Caco-2 (cell line): ENCODE measurements at regions not wholly inside any gene's neighbourhood (a gene's known extent, or its start where the extent isn't known, plus 50 kb on each side); places are given as distances from the start of the nearest gene placed in this dataset.

Source experiments
- BruUV-seq: library from RNA; stranded (reverse); fragments of 400-500 nt; replicated peaks from 2 replicates; lab custom pipeline; 2021; lab: Mats Ljungman, UMichigan
- CTCF ChIA-PET: fragments of 300-600 bp; sonication (Branson Sonifier 250); formaldehyde crosslinking; loops from one replicate; lab custom pipeline; 2022; ENCODE audit warnings: antibody characterized with exemption; lab: Charles Lee
- POLR2A ChIA-PET: fragments of 300-600 bp; sonication (Branson Sonifier 250); formaldehyde crosslinking; loops from one replicate; lab custom pipeline; 2022; ENCODE audit warnings: antibody characterized with exemption; lab: Charles Lee
- DNase-seq, 2 experiments: peaks; one replicate each; pipeline versions ENCODE4 v3.0.0 to v3.0.0-alpha.2; 2020 to 2022
- H3K27me3 ChIP-seq: replicated peaks from 2 replicates; pipeline ENCODE4 v1.6.0; 2011; ENCODE audit warnings: low read length; ENCODE audit not compliant: control insufficient read depth, insufficient read depth
- H3K36me3 ChIP-seq: 2 replicates; pipeline ENCODE4 v1.5.1; 2011; ENCODE audit warnings: low read length; ENCODE audit not compliant: control insufficient read depth, insufficient read depth
- H3K4me1 ChIP-seq: fragments of 250-450 bp; sonication (Bioruptor Pico); 2 replicates; pipeline ENCODE4 v1.5.1; 2020; ENCODE audit warnings: mild to moderate bottlenecking
- H3K4me3 ChIP-seq: 2 replicates; pipeline ENCODE4 v1.5.1; 2011; ENCODE audit warnings: low read depth, mild to moderate bottlenecking, control low read depth, low read length
- H3K9me3 ChIP-seq: fragments of 250-450 bp; sonication (Bioruptor Pico); 2 replicates; pipeline ENCODE4 v1.5.1; 2020; ENCODE audit warnings: mild to moderate bottlenecking, moderate library complexity
- H3K27ac Mint-ChIP-seq: one replicate; pipeline ENCODE4 v1.8.0; 2022; ENCODE audit warnings: mixed read lengths; ENCODE audit not compliant: unreplicated experiment
- H3K27me3 Mint-ChIP-seq: one replicate; pipeline ENCODE4 v1.8.0; 2022; ENCODE audit warnings: mixed read lengths; ENCODE audit not compliant: insufficient read depth, unreplicated experiment
- H3K36me3 Mint-ChIP-seq: one replicate; pipeline ENCODE4 v1.8.0; 2022; ENCODE audit warnings: mild to moderate bottlenecking, mixed read lengths; ENCODE audit not compliant: insufficient read depth, unreplicated experiment
- H3K4me1 Mint-ChIP-seq: one replicate; pipeline ENCODE4 v1.8.0; 2022; ENCODE audit warnings: low read depth, mixed read lengths; ENCODE audit not compliant: unreplicated experiment
- H3K4me3 Mint-ChIP-seq: one replicate; pipeline ENCODE4 v1.8.0; 2022; ENCODE audit warnings: mild to moderate bottlenecking, moderate library complexity, mixed read lengths; ENCODE audit not compliant: unreplicated experiment
- H3K9me3 Mint-ChIP-seq: one replicate; pipeline ENCODE4 v1.8.0; 2022; ENCODE audit warnings: mixed read lengths; ENCODE audit not compliant: unreplicated experiment
- CTCF ChIP-seq, 2 experiments: fragments of 200-600 bp in 1 of 2; IDR thresholded peaks; 1 replicate in 1 of 2; 2 replicates in 1 of 2; pipeline versions ENCODE4 v1.5.1 to v1.8.0; 2011 to 2022; ENCODE audit warnings: antibody characterized with exemption in 1 of 2, control low read depth in 1 of 2, inconsistent platforms in 1 of 2, low read depth in 1 of 2, low read length in 1 of 2, mild to moderate bottlenecking in 1 of 2, moderate library complexity in 1 of 2; ENCODE audit not compliant: insufficient read depth in 1 of 2, severe bottlenecking in 1 of 2, unreplicated experiment in 1 of 2
- intact Hi-C: fragments of 100-400 bp; cut with micrococcal nuclease; formaldehyde crosslinking; loops from one replicate; pipeline ENCODE4 v1.10.0; 2022; ENCODE audit not compliant: unreplicated experiment

- H3K4me1 Mint-ChIP-seq, result no peaks in the 10 kb centered on the region
- H3K9me3 Mint-ChIP-seq, result no peaks in the 10 kb centered on the region
- no peak for TF ChIP-seq CTCF (IDR thresholded peaks at IDR 0.05; ENCODE audit: insufficient read depth in 1 of 2, low read depth in 1 of 2, low read length in 1 of 2, severe bottlenecking in 1 of 2, unreplicated experiment in 1 of 2)
- Histone ChIP-seq H3K4me1 (no peaks in the 10 kb centered on the region), H3K36me3 (no peaks in the 10 kb centered on the region), H3K9me3 (no peaks in the 10 kb centered on the region), H3K4me3 (no peak overlapping the region), H3K27me3 (no peaks in the 10 kb centered on the region)
- intact Hi-C loops, result no loop called here
- peaks cover 7% of the 10 kb centered on the region for H3K27me3 Mint-ChIP-seq
- DNase-seq, result no peak
- no peak overlapping the region for H3K27ac Mint-ChIP-seq
- H3K36me3 Mint-ChIP-seq, result no peaks in the 10 kb centered on the region
- POLR2A ChIA-PET, result no interaction called here
- CTCF ChIA-PET, result interaction anchor here (0.6 kb wide), 1 partner anchor 51 kb away, joined by 3 read pairs; no protein-coding TSS in a partner anchor
- BruUV-seq, result no TSS peak
- no peak overlapping the region for H3K4me3 Mint-ChIP-seq
Observed at GRCh38 chr4:121535351-121535750, 154.5 kb upstream of the QRFPR start.

GRCh38 chr4:121534187-121534586 lies 153.4 kb upstream of the QRFPR start:
- Histone ChIP-seq H3K27me3 (no peaks in the 10 kb centered on the region), H3K4me1 (no peaks in the 10 kb centered on the region), H3K4me3 (no peak overlapping the region), H3K36me3 (no peaks in the 10 kb centered on the region), H3K9me3 (no peaks in the 10 kb centered on the region)
- DNase-seq, result no peak
- Mint-ChIP-seq H3K4me1 (no peaks in the 10 kb centered on the region), H3K4me3 (no peak overlapping the region), H3K9me3 (no peaks in the 10 kb centered on the region), H3K36me3 (no peaks in the 10 kb centered on the region), H3K27me3 (peaks cover 12% of the 10 kb centered on the region), H3K27ac (no peak overlapping the region)
- intact Hi-C loops, result no loop called here
- BruUV-seq, result no TSS peak
- ChIA-PET POLR2A (no interaction called here), CTCF (no interaction called here)
- TF ChIP-seq CTCF (IDR thresholded peaks at IDR 0.05; ENCODE audit: insufficient read depth in 1 of 2, low read depth in 1 of 2, low read length in 1 of 2, severe bottlenecking in 1 of 2, unreplicated experiment in 1 of 2), result no peak

GRCh38 chr4:121526509-121526908 lies 145.7 kb upstream of the QRFPR start:
- ChIA-PET CTCF (no interaction called here), POLR2A (no interaction called here)
- H3K27me3 ChIP-seq, result no peaks in the 10 kb centered on the region
- intact Hi-C loops, result no loop called here
- H3K9me3 ChIP-seq, result no peaks in the 10 kb centered on the region
- no peaks in the 10 kb centered on the region for H3K9me3 Mint-ChIP-seq
- no peak overlapping the region for H3K27ac Mint-ChIP-seq
- no peak overlapping the region for H3K4me3 ChIP-seq
- no peaks in the 10 kb centered on the region for H3K36me3 Mint-ChIP-seq
- peaks cover 14% of the 10 kb centered on the region for H3K27me3 Mint-ChIP-seq
- no peak for TF ChIP-seq CTCF (IDR thresholded peaks at IDR 0.05; ENCODE audit: insufficient read depth in 1 of 2, low read depth in 1 of 2, low read length in 1 of 2, severe bottlenecking in 1 of 2, unreplicated experiment in 1 of 2)
- no peaks in the 10 kb centered on the region for H3K4me1 ChIP-seq
- no peak for DNase-seq
- no TSS peak for BruUV-seq
- no peak overlapping the region for H3K4me3 Mint-ChIP-seq
- no peaks in the 10 kb centered on the region for H3K4me1 Mint-ChIP-seq
- H3K36me3 ChIP-seq, result no peaks in the 10 kb centered on the region
